ENCODE measurements at regions not wholly inside any gene's neighbourhood (a gene's known extent, or its start where the extent isn't known, plus 50 kb on each side); places are given as distances from the start of the nearest gene placed in this dataset.
"Not testable (repeated sequence)": the region's sequence is repeated elsewhere in the genome, so short reads cannot be mapped to it uniquely, and the experiment has no call there.

GRCh38 chr6:166249061-166249785 is 59.0 kb downstream of the PRR18 start:
- TF ChIP-seq CTCF, POLR2A (IDR thresholded peaks at IDR 0.05): not testable (repeated sequence)

All from esophagus squamous epithelium (tissue), 4 donors.